Peyer's patch (tissue), 4 donors: ENCODE measurements at regions not wholly inside any gene's neighbourhood (a gene's known extent, or its start where the extent isn't known, plus 50 kb on each side); places are given as distances from the start of the nearest gene placed in this dataset.

Experiments used
- CTCF ChIP-seq, 6 experiments: fragments of 450-650 bp in 4 of 6; fragments of 200-600 bp in 2 of 6; sonication (generic) in 1 of 6; IDR thresholded peaks; one replicate each; pipeline ENCODE4 v1.5.1; 2017 to 2019; ENCODE audit warnings: antibody characterized with exemption in 6 of 6, mild to moderate bottlenecking in 3 of 6, moderate library complexity in 1 of 6
- POLR2A ChIP-seq, 2 donors: fragments of 450-650 bp; IDR thresholded peaks; one replicate each; pipeline ENCODE4 v1.5.1; 2017; ENCODE audit warnings: antibody characterized with exemption in 2 of 2, mild to moderate bottlenecking in 2 of 2, moderate library complexity in 2 of 2

GRCh38 chr5:125813221-125813974 is 609.8 kb upstream of the GRAMD2B start:
- no peak for TF ChIP-seq CTCF (IDR thresholded peaks at IDR 0.05)
- TF ChIP-seq POLR2A (IDR thresholded peaks at IDR 0.05) = no peak
